GM21447 (cell line): ENCODE measurements at regions not wholly inside any gene's neighbourhood (a gene's known extent, or its start where the extent isn't known, plus 50 kb on each side); places are given as distances from the start of the nearest gene placed in this dataset.

ENCODE experiments used
- ATAC-seq: cut with Tn5 transposase; IDR thresholded peaks from one replicate; pipeline ENCODE4 v1.9.1; 2021; ENCODE audit not compliant: unreplicated experiment

DNA sequence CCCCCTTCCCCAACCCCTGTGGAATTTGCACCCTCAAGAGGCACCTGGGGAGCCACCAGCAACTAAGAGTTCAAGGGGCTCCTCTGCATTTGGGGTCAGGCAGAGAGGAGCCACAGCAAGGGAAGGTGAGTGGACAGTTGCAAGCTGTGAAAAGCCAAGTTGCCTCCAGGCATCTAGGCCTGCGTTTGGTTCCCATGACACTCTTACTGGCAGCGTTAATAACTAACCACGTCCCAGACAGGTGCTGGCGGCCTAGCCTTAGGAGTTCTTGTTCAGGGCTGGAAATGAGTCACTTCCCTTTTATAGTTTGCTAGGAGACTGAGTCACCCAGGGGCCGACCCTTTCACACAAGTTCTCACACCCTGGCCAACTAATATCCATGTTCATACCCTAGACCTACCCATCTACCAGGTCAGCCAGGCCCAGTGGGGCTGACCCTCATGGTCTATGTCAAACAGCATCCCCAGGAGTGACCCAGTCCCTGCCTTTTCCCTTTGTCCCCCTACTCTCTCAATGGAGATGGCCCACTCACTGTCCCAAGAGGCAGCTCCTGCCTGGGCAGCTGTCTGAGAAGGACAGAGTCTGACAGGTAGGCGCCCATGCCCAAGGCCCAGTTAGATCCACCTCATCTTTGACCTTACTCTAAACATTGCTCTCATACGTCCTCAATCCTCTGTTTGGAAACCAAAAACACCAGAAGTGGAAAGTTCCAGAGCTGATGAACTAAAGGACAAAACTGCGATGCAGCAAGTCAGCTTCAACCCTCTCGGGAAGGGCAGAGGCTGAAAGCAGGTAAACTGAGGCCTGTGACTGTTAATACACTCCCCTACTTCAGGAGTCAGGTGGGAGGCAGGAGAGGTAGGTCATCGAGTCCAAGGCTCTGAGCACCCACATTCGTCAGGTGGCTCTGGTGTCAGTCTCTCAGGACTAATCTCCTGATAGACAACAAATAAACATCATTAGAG lies 300.6 kb downstream of the SOX9 start:
- peak; percentile 42 for ATAC-seq

DNA sequence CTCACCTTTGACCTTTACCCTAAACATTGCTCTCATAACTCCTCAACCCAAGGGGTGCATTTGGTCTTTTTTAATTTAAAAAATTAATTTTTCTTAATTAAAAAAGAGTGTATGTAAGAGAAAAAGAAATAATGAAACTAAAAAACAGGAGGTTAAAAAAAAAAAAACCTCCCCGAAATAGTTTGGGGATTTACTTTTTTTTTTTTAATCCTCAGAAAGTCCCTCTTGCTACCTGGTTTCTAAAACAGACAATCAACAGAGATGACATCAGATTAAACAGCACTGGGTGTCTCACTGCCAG lies 301.3 kb downstream of the SOX9 start:
- ATAC-seq: no peak

DNA sequence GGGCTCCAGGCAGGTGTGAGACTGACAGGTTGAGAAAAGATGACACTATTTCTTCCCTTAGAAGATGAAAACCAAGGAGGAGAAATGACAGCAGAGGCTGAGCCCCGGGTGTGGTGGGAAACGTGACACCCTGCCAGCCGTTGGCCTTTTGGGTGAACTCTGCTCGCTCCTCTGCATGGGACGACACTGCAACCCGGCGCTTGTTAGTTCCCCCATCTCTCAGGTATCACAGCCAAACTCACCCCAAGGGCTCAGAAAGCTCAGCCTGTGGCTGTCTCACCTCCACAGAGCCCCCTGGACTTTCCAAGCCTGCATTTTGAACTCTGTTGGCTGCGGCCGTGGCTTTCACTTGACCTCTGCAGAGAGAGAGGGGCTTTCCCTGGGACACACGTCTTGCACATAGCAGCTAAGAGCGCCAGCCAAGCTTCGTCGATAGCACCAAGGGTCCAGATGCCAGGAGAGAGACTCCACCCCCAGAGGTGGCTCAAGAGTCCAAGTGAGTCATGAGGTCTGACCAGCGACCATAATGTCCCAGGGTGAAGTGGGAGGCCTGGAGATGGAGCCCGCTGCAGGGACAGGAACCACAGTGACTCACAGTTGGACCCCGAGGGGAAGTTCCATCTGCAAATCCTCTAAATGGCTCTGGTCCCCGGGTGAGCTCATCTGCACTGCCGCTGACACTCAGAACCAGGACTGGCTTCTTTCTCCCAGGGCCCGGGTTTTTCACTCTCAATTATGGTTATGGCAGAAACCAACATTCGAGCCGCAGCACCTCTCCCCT lies 301.9 kb downstream of the SOX9 start:
- peak; percentile 38 for ATAC-seq

DNA sequence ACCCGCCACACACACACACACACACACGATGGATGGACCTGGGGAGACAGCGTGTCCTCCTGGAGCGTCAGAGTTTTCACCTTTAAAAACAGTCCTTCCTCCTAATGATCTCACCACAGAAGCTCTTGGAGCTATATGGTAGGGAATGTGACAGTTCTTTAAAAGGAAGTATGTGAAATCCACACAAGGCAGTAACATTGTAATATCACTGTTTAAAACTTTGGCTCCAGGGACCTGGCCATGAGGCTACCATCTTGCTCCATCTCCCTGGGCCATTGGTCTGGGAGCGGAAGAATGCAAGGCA lies 302.4 kb downstream of the SOX9 start:
- no peak for ATAC-seq

DNA sequence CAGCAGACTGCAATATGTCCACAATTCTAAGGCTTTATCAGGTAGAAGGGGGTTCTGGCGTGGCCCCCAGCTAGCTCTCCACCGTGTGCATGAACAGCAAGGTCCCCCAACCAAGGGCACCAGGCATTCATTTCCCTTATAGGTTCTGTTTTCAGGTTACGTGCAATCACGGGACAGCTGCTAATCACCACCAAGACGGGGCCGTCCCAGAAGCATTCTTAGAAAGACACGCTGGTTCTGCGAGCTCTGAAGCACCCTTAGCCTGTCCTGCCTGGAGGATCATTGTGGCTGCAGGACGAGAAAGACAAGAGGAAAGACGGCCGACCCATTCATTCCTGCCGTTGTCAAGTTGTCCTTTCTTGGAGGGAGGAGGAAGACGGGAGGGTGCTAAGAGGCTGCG lies 302.9 kb downstream of the SOX9 start:
- no peak for ATAC-seq

DNA sequence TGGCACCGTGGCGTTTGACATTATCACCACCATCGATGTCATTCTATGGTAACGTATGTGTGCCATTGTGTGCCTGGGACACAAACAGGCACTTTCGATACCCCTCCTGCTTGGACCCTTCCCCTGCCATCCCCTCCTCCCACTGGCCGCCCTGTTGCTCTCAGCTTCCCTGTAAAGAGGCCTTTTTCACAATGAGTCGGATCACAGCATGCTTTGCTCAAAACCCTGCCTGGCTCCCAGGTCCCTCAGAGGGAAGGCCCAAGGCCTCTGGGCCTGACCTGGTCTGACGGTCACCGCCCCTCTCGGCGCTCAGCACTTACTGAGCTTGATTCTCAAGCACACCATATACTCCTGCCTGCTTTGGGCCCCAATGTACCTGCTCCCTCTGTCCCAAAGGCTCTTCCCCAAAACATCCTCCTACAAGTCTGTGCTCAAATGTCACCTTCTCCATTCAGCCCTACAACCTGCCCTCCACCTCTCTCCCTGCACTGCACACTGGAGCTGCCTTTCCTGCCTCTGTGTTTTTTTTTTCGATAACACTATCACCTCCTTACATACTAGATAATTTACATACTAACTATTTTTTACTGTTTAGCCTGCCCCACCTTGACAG lies 303.8 kb downstream of the SOX9 start:
- ATAC-seq: no peak

DNA sequence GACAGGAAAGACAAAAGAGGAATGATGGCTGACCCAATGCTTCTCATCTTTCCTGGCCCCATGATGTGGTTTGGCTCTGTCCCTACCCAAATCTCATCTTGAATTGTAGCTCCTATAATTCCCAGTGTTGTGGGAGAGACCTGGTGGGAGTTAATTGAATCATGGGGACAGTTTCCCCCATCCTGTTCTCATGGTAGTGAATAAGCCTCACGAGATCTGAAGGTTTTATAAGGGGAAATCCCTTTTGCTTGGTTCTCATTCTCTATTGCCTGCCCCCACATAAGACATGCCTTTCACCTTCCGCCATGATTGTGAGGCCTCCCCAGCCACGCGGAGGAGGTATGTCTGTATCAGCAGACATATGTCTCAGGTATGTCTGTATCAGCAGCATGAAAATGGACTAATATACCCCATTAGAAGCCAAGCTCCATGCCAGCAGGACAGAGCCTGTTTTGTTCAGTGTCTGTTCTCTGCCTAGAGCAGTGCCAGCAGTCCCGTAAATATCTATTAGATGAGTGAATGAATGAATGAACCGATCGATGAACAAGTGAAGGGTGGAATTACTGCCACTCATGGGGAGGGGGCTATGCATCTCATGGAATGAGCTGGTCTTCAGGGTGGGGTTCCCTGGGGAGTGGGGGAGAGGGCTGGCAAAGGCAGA lies 304.4 kb downstream of the SOX9 start:
- ATAC-seq: no peak

DNA sequence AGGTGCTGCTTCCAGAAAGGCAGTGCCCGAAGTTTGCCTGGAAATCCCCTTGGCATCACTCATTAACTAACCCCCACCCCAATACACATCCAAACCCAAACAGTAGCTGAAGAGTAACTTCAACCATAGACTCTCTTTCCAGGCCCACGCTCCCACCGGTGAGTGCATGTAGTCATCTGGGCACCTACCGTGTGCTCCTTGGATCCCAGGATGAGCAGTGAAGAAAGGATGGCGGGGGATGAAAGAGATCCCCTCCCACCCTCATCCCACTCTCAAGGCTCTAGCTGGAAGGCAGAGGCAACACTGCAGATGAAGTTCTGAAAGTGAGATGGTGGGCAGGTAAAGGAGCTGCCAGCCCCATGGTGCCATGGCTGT lies 305.0 kb downstream of the SOX9 start:
- no peak for ATAC-seq

DNA sequence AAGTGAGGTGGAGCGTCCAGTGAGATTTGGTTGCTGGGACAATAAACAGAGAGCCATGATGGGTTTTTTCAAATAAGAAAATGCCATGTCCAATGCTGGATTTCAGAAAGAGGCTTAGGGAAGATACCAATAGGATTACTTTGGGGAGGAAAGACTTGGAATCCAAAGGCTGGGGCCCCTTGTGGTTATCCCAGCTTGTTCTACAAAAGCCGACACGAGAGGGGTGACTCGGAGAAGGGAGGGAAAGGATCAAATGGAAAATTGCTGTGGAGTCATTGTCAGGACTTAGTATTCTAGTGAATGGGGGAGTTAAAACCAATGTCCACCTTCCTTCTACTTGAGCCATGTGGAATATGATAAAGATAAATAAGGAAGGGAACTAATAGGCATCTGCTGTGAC lies 305.5 kb downstream of the SOX9 start:
- ATAC-seq: no peak

DNA sequence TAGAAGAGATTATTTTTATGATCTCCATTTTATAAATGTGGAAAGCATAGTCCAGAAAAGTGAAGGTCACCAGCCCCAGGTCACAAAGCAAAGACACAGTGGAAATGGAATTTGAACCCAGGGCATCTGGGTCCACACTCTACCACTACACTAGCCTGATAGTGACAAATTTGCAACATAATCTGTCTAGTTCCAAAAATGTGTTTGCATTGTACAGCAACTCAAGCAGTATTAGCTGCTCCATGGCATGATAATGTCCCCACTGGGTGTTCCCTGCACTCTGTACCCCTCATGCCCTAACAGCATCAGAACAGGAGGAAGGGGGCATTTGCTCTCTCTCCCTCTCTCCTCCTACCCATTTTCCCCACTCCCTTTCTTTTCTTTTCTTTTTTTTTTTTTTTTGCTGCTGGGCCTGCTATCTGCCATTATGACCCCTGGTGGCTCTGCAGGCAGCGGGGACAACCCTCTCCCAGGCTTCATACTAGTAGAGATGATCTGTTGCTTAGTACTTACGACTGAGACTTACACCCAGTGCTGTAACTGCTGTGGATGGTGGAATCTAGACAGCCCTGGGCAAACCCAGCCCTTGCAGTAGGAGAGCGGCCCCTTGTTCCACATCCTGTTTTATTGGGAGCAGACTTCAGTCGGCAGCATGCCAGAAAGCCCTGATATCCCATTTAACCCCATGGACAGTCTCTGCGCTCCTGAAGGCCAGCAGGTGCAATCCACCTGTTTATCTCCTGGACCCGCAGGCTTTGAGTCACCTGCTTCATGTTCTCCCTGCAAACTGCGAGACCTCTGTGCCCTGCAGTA lies 306.3 kb downstream of the SOX9 start:
- ATAC-seq: no peak

DNA sequence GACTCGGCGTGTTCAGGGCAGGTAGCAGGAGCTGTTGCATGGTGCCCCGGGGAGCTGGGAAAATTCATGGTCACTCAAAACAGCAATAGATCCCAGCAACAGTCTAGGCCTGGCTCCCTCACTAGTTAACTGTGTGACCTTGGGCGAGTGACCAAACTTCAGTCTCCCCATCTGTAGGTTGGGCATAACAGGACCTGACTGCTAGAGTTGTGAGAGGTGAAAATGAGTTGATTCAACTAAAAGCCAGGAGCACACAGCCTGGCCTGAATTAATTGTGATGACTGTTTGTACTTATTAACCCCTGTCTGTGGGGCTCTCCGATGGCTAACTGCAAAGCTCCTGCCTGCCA lies 306.9 kb downstream of the SOX9 start:
- ATAC-seq: no peak

DNA sequence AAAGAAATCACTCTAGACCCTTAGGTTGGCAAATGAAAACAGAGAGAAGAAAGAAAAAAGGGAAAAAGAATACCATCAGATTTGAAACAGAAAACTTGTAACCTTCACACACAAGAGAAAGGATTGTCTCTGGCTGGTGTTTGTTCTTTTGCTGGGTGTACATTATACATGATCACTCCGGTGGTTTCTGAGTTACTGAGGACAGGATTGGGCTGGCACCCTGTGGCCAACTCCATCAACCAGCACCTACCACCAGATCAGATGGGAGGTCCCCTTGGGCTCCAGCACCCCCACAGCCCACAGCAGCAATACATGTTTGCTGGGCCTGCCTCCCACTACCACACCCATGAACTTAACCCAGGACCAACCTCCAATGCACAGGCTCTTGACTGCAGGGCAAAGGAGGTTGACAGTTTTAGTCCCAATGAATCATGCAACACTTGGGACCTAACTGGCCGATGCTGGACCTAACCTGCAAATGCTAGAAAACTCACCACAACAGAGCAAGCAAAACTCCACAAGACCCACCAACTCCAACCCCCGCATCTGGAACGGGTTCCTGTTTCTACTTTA lies 308.3 kb downstream of the SOX9 start:
- ATAC-seq: no peak

DNA sequence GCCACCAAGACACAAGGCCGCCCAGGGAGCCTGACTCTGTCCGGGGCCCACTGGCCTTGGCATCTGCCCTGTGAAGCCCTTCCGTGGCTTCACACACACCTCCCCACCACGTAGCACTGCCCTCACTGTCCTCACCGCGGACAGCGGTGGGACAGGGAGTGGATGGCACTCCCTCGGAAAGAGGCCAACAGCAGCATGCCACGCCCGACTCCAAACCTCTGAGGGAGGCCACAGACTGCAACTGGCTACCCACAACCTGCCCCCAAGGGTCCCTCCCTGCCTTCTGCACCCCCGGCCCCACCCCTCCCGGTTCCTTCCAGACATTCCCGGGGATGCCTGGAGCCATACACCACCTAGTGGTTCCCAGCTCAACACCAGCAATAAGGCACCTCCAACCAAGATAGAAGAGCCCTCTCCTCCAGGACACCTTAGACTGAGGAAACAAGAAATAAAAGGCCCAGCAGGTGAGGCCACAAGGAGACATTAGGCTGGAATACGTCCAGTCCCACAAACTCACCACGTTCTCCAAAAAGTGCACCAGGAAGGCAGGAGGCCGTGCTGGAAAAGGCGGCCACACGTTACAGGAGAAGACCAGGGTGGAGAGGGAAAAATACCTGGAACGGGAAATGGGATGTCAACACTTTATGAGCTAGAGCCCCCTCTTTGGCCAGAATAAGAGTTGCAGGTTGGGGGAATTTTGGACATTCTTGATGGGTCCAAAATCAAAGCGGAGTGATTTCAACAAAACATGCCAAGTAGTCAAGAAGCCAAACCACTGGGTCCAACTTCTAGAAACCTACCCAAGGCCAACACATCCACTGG lies 310.0 kb downstream of the SOX9 start:
- no peak for ATAC-seq

DNA sequence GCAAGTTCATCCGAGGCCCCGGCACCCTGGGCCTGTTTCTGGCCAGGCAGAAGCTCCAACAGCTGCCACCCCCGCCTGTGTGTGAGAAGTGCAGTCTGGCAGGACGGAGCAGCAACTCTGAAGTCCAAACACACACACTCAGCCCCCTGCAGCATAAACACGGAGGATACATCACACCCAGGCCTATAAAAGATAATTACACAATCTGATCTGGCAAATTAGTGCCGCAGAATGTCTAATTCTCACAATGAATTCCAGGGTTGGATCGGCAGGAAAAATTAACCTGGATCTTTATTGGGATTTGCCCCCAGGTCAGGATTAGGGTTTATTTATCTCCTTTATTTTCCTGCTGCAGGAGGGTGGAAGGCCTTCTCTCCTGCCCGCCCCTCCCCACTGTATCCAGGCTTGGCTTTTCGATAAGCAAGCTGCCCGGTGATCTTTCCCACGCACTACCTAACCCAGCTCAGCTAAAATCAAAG lies 311.4 kb downstream of the SOX9 start:
- no peak for ATAC-seq

DNA sequence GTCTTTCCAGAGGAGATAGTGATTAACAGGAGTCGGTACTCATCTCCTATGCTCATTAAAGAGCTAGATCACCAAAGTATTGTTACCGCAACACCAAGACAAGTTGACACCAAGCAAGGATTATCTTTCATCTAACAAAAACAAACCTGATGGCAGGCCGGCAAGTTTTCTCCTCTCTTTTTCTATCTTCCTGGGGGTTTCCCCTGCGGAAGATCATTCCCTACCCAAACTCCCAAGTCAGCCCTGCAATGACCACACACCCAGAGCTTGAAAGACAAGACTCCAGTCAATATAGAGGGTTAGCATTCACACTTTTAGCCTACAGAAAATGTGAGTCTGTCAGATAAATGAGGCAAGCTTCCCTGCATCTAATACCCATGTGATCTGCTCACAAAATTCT lies 312.1 kb downstream of the SOX9 start:
- ATAC-seq: no peak

DNA sequence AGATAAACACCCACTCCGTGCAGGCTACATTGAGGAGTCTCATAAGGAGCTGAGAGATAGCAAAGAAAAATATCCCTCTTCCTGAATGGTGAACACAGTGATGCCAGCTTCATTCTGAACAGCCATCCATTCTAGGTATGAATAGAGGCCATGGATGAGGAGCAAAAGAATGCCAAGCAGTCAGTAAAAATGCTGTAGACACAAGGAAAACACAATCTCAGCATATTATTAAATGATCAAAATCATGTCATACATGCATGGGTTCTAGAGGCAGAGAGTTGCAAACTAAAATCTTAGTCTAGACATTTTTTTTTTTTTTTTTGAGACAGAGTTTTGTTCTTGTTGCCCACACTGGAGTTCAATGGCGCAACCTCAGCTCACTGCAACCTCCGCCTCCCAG lies 313.0 kb downstream of the SOX9 start:
- no peak for ATAC-seq

DNA sequence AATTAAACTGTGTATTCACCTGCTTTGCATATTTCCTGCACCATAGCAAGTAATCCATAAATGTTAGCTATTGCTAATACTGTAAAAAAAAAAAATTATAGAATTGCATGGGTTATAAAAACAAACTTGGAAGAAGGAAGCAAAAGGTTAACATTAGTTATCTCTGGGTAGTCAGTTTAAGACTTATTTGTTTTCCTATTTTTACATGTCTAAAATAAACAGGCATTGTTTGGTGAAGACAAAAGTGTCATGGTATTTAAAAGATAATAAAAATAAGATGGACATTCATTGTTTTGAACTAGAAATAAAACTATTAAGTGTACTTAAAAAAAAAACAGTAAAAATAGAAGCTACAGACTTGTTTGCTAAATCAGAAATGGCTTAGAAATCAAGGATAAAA lies 313.8 kb downstream of the SOX9 start:
- no peak for ATAC-seq

DNA sequence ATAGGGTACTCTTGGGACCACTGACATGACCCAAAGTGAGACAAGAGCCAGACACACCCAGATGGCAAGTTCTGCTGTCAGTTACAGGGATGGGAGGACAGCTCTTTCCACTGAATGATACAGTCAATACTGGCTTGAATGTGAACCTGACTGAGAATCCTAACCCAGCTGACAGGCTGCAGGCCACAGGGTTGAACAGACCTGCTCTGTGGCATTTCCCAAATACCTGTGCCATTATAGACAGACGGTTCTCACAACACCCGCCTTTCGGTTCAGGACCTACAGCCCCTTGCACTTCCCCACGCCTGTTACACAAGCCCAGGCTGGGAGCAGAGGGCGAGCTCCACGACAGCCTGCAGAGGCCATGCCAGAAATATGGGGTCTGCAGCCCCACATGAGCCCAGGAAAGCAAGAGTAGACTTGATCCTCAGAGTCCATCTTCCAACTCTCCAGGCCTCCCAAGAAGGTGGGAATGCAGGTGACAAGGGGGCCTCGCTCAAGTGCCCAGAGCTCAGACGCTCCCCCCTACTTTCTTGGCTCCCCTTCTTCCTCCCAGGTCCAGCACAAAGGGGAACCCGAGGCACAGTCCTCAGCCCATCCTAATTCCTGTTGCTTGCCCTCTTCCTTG lies 314.3 kb downstream of the SOX9 start:
- no peak for ATAC-seq

DNA sequence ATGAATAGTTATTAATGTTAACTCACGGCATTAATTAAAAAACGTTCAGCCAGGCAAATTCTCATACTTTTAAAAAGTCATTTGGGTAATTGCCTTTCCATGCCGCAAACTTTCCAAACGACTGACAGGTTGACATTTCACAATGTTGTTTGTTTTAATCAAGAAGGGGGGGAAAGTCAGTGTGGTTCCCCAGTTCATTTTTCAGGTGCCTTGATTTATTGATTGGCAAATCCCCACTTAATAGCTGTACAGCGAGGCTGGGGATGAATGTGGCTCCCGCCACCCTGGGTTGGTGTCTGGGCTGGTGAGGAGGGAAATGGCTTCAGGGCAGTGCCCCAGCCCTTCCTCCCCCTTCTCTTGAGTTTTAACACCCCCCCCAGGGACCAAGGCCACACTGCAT lies 318.0 kb downstream of the SOX9 start:
- ATAC-seq: no peak
